Activated naive CD4-positive, alpha-beta T cell treated with Interleukin-2 at 50 U/mL for 16 hours (primary cell): ENCODE measurements at regions not wholly inside any gene's neighbourhood (a gene's known extent, or its start where the extent isn't known, plus 50 kb on each side); places are given as distances from the start of the nearest gene placed in this dataset.

Source experiments
- DNase-seq: peaks from one replicate; pipeline ENCODE4 v3.0.0-alpha.2; 2020

GRCh38 chr3:16114930-16115329, 59.5 kb upstream of the GALNT15 start:
- DNase-seq, result no peak

- DNase-seq, result no peak
These were observed 56.1 kb upstream of the GALNT15 start for GRCh38 chr3:16118396-16118795.

GRCh38 chr3:16119887-16120286, 54.6 kb upstream of the GALNT15 start:
- DNase-seq, result no peak

- DNase-seq, result no peak
These were observed 53.1 kb upstream of the GALNT15 start for GRCh38 chr3:16121391-16121790.

DNA sequence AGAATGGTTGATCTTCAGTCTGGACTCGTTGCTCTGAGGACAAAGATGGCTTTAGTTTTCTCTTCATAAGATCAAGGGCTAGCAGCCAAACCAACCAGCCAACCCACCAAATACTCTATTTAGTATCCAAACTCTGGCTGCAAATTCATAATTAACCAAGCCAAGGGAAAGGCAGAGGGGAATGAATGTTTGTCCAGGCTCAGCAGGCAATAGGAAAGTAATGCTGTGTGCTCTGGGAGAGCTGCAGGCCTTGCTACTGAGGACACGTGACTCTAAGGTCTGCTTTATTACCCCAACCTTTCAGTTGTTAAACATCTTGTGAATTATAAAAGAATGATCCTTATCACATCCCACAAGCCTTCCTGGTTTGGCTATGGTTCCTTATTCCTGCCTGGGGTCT, 52.3 kb upstream of the GALNT15 start:
- DNase-seq, result no peak

DNA sequence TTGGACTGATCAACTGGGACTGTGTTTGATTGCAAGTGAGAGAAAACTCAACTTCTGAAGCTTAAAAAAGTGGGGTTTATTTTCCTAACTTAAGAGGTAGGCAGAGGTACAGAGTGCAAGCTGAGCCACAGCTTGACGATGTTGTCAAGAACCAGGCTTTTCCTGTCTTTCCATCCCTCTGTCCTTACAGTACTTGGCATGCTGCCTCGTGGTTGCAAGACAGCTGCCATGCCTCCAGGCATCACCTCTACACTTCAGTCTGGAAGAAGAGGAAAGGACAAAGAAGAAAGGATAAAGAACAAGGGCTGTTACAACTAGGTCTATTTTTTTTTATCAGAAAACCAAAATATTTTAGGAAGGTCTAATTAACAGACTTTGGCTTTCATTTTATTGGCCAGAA, 51.8 kb upstream of the GALNT15 start:
- no peak for DNase-seq

DNA sequence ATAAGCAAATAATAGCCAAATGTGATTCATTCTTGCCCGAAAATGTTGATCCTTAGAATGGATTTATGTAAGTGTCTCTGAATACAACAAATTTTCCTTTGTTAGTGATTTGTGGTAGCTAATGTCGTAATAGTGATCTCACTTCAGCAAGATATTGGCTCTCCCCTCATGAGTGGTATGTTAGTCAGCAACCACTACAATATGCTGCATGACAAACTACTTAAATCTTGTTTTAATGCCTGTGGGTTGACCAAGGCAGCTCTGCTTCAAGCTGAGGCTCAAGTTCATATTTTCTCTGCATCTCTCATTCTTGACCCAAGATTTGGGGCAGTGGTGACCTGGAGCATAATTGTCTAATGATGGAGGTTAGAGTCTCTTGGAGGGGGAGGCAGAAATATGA, 49.8 kb upstream of the GALNT15 start:
- no peak for DNase-seq
